HG02759 (cell line): ENCODE measurements at regions not wholly inside any gene's neighbourhood (a gene's known extent, or its start where the extent isn't known, plus 50 kb on each side); places are given as distances from the start of the nearest gene placed in this dataset.

Experiments used
- ATAC-seq: cut with Tn5 transposase; IDR thresholded peaks from one replicate; pipeline ENCODE4 v1.9.1; 2021; ENCODE audit warnings: mild to moderate bottlenecking, moderate library complexity; ENCODE audit not compliant: unreplicated experiment

GRCh38 chr10:3229815-3230214, 57.2 kb upstream of the PITRM1 start:
- ATAC-seq, result no peak

- no peak for ATAC-seq
These were observed 56.0 kb upstream of the PITRM1 start for GRCh38 chr10:3228629-3228945.

GRCh38 chr10:3226960-3227744, 54.6 kb upstream of the PITRM1 start:
- no peak for ATAC-seq

GRCh38 chr10:3225561-3225960, 53.0 kb upstream of the PITRM1 start:
- no peak for ATAC-seq

GRCh38 chr10:3224241-3224640, 51.7 kb upstream of the PITRM1 start:
- no peak for ATAC-seq

GRCh38 chr10:3222626-3223025, 50.0 kb upstream of the PITRM1 start:
- ATAC-seq, result no peak
